ENCODE measurements at regions not wholly inside any gene's neighbourhood (a gene's known extent, or its start where the extent isn't known, plus 50 kb on each side); places are given as distances from the start of the nearest gene placed in this dataset.

- TF ChIP-seq CTCF (IDR thresholded peaks at IDR 0.05) (no peak), POLR2A (IDR thresholded peaks at IDR 0.05; ENCODE audit: low read depth) (no peak), POLR2AphosphoS5 (IDR thresholded peaks at IDR 0.05) (no peak), EP300 (IDR thresholded peaks at IDR 0.05) (no peak)
Measured at GRCh38 chr17:63142836-63143235, 176.8 kb downstream of the TANC2 start.
